HG03196 (cell line): ENCODE measurements at regions not wholly inside any gene's neighbourhood (a gene's known extent, or its start where the extent isn't known, plus 50 kb on each side); places are given as distances from the start of the nearest gene placed in this dataset.

Source experiments
- ATAC-seq: cut with Tn5 transposase; IDR thresholded peaks from one replicate; pipeline ENCODE4 v1.9.1; 2021; ENCODE audit not compliant: unreplicated experiment

DNA sequence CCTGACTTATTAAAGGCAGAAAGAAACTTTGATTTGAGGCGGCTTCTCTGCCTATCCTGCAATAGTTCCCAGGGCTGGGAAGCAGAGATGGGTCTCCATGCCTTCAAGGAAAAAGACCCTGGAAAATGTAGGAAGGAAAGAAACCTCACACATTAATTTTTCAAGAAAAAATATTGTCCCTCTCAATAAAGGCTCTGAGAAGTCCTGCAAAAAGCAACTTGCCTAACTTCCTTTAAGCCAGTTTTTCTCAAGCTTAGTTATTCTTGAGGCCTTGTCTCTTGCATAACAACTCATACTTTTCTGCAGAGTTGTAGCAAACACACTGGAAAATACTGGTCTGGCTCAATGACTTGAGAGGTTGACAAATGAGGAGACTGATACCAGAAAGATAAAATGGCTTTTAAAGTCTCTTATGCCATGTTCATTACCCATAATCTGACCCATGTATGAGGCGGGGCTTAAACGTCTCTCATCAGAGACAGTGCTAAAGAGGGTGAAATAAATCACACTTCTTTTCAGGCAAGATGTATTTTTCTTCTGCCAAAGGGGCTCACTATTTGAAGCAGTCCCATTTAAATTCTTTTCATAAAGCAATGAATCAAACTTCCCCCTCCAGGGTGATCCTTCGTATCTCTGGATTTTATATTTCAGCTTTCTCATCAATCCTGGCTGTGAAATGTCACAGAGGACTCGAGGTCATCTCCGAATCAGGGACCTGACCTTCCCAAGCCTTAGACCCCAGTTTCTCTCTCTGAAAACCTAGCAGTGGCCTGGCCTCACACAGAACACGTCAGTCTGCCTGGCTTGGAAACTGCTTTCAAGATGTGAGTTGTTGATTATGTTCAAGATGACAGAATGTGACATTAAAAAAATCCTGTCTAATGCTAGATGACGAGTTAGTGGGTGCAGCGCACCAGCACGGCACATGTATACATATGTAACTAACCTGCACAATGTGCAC lies 82.3 kb upstream of the KCNG1 start:
- ATAC-seq = no peak

DNA sequence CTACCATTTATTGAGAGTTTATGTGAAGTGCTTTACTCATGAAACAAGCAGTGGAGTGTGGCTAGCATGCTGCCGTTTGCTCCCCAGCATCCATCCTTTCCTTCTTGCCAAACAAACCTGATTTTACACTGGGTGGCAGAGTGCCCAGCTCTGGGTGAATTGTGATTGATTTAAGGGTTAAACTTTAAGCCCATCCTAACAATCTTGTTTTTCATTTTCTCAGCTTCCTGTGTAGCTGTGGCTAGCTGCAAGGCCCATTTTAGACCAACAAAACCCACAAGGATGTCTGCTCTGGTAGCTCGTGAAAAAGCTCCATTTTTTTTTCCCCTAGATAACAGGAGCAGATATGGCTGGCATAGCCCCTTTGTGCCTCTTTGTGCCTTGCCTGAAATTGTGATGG lies 77.7 kb upstream of the KCNG1 start:
- no peak for ATAC-seq

DNA sequence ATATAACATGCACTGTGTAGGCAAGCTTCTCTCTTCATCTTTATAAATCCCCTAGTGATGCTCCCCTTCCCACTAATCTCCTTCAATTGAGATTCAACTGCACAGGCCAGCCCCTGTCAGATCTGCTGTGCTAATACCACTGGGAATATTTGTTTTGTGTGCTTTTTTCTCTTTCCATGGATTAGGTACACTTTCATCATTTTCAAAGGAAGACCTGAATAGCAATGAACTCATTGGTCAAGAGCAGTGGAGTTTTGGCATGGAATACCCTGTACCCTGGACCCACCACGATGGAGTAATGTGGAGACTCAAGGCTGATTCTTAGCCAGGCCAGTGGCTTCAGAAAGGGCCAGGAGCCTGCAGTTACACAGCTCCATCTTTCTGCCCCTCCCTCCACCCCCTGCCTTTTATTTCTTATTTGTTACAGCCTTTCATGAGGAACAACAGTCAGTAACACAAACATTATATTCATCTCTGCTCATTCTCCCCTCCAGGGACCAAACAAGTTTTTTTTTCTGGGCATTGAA lies 75.4 kb upstream of the KCNG1 start:
- no peak for ATAC-seq

DNA sequence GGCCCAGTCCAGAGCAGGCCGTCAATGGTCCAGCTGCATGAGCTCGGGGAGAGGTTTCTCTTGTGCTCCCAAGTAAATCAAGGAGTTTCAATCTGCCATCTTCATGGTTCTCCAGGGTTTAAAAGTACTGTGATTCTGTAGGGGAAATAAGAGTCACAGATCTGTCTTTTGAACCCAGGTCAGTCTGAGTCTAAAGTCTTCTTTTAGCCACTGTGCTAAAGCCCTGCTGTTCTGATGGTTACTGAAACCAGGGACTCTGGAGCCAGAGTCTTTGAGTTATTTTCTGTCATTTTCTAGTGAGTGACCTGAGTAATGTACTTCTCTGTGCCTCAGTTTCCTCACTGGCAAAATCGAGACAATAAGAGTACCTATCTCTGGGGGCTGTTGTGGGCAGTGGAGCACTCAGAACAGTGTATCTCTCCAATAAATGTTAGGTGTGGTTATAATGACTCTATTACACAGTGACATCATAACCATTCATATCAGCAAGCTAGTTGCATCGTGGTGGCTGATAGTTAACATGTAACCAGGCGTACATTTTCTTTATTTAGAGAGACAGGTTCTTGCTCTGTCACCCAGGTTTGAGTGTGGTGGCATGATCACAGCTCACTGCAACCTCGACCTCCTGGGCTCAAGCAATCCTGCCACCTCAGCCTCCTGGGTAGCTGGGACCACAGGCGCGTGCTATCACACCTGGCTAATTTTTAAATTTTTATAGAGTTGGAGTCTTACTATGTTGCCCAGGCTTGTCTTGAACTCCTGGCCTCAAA lies 74.6 kb upstream of the KCNG1 start:
- no peak for ATAC-seq

DNA sequence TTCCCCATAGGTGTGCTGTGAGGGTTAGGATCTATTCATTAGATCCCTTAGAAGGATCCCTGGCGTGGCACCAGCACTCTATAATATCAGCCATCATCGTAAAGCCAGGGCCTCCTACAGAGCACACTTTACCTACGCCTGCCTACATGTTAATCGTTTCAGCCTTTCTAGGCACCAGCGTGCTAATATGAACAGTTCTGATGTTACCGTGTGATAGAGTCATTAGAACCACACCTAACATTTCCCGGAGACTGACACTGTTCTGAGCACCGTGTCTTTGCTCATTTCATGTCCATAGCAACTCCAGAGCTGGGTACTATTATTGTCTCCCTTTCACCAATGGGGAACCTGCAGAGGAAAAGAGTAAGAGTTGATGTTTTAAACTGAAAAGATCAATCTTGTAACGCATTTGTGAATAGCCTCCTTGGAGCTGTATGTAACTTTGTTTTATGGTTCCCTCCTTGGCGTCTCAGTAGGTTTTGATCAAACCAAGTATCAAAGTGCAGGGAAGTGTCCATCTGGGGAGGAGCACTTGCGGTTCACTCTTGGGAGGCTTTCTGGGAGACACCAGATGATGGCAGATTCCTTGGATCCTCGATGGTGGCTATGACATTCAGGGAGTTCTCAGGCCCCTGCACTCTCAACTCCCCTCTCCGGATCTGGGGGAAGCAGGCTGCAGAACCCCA lies 73.8 kb upstream of the KCNG1 start:
- ATAC-seq = no peak

DNA sequence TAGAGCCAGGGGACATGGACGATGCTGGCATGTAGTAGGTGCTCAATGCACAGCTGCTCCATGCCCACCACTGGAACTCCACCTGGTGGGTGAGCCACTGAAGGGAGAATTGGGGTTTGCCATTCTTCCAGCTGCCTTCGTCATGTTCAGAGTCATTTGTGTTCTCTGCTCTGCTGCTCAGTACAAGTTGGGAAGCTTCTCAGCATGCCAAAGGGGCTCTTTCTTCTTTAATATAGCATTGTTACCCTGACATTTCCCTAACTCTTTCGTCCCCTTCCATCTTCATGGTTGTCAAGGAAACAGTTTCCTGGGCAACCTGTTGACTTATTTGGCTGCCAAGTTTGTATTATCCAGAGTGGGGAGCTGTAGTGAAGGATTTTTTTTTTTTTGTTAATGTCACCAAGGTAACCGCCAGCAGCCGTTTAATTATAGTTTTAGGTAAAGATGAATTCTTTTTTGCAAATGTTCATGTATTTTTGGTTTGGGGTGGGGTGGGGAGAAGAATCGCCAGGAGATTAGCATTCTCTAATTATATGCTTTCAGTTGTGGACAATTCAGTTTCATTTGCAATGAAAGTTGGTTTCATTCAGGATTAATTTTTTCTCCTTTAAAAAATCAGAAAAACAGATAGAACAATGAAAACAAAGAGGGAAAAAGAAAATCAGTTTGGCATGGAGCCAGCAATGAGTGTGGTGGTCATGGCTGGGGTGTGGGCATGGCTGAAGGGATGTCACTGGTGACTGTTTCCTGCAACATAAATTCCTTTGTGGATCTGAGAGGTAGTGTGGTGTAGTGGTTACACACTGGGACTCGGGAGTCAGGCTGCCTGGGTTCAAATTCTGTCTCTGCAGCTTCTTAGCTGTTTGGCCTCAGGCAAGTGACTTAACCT lies 73.0 kb upstream of the KCNG1 start:
- ATAC-seq = no peak

DNA sequence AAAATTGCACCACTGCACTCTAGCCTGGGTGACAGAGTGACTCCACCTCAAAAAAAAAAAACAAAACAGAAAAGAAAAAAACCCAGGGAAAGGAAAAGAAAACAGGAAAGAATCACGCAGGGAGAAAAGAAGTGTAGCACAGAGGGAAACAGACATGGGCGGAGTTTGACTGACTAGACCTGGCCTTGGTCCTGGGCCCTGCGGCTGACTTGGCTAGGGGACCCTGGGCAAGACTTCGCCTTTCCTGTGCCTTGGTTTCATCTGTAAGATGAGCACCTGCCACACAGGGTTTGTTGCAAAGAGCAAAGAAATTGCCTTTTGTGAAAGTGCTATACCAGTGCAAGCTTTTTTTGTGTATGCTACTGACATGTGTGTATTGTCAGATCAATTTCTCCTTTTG lies 71.3 kb upstream of the KCNG1 start:
- no peak for ATAC-seq

DNA sequence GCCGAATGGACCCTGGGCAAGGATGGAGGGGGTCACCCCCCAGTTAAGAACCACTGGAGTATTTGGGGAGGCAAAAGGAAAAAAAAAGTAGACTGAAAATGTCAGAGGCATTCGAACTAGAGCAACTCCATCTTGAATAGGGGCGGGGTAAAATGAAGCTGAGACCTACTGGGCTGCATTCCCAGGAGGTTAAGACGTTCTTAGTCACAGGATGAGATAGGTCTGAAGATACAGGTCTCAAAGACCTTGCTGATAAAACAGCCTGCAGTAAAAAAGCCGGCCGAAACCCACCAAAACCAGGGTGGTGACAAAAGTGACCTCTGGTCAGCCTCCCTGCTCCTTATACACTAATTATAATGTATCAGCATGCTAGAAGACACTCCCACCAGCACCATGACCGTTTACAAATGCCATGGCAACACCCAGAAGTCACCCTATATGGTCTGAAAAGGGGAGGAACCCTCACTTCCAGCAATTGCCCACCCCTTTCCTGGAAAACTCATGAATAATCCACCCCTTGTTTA lies 70.4 kb upstream of the KCNG1 start:
- ATAC-seq = no peak

DNA sequence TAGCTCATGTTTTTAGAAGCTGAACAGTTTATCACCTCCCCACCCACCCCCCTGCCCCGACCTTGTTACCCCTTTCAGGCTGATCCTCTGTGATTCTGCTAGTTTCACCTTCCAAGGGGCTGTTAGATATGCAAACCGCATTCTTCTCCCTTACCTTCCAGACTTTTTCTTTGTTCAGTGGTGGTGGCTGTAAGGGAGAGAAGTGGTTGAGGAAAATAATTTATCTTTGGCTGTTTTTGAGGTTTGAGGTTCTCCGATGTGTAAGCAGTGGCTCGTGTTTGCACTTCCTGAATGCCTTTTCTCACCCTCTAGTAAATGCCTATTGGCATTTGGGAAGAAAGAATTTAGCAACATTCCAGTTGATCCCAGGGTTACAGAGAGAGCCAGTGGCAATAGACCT lies 69.4 kb upstream of the KCNG1 start:
- ATAC-seq = no peak

DNA sequence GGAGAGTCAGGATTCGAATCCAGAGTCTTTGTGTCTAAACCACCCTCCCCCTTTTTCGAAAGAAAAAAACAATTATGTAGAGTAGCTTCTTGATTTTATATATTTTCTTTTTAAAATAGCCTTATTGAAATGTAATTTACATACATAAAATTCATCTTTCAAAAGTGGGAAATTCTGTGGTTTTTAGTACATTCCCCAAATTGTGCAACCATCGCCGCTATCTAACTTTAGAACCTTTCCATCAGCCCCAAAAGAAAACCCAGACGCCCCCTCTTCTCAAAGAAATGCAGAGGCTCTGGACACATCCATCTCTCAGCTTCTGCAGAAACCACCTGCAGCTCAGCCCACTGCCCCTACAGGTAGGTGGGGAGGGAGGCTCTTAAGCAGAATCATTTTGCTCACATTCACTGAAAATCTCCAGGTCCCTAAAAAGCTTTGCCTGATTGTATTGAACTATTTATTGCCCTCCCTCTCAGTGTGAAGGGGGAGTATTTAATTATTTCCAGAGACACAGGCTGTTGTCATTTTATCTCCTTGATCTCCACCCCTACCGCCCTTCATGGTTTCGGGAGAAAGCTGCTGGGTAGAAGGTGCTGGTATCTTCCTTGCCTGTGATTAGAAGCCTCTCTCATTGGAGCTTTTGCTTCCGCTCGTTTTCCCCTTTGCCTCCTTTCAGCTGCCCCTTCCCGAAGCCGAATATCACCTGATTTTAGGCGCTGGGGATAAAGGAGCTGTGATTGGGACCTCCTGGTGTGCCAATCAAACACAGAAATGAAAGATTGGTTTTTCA lies 68.7 kb upstream of the KCNG1 start:
- ATAC-seq = no peak

DNA sequence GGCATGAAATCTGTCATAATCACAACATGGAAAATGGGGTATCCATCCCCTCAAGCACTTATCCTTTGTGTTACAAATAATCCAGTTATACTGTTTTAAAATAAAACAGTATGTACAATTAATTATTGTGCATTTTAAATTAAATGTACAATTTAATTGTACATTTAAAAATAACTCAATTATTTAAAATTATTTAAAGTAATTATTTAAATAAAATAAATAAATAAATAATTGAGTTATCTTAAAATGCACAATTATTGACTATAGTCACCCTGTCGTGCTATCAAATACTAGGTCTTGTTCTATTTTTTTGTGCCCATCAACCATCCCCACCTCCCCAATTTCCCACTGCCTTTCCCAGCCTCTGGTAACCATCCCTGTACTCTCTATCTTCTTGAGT lies 66.9 kb upstream of the KCNG1 start:
- no peak for ATAC-seq

DNA sequence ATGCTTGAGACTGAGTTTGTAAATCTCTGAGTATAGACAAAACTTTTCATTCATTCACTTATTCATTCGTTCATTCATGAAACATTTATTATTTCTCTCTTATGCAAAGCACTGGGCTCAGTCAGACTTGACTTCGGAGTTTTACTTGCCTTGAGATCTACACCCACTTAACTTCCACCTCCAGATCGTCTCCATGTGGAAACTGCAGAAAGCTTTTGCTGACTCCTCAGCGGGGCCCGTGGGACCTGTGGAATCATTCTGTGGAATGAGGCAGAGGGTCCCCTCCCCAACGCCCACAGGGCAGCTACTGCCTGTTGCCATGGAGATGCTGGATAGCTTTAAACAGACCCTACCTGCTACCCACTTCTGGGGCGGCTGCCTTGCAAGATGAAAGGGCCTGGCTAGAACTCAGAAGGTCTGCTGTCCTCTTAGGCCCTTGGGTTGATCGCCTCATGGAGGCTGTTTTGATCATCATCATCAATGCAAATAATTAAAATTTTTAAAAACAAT lies 66.4 kb upstream of the KCNG1 start:
- ATAC-seq = no peak

DNA sequence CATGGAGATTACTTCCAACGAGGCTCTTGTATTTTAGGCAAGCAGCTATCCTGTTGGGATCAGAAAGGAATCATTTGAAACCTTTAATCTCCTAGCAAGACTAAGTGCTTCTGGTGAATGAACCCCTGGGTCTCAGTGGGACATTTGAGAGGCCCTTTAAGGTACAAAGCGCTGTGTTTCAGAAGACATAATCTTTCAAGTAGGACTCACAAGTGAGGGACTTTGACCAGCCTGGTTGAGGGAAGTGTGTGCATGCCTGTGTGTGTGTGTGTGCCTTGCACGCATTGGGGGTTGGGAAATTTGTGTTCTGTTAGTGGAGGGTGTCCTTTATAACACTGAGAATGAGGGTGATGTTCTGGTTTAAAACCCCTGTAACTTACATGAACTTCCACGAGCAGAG lies 64.4 kb upstream of the KCNG1 start:
- ATAC-seq = no peak

DNA sequence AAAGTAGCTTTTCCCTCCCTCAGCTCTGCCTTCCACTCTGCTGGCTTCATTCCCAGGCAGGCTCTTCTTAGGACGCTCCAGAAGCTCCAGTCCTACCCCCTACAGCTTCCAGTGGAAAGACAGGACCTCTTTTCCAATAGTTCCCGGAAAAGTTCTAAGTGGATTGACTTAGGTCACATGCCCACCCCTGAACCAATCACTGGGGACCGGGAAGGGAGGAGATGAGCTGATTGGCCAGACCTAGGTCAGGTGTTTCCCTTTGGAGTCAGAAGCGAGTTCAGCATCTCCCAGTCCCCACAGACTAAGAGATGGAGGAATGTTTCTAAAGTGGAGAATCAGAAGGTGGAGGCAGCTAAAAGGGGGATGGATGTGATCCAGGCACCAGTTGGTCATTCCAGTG lies 62.9 kb upstream of the KCNG1 start:
- no peak for ATAC-seq

DNA sequence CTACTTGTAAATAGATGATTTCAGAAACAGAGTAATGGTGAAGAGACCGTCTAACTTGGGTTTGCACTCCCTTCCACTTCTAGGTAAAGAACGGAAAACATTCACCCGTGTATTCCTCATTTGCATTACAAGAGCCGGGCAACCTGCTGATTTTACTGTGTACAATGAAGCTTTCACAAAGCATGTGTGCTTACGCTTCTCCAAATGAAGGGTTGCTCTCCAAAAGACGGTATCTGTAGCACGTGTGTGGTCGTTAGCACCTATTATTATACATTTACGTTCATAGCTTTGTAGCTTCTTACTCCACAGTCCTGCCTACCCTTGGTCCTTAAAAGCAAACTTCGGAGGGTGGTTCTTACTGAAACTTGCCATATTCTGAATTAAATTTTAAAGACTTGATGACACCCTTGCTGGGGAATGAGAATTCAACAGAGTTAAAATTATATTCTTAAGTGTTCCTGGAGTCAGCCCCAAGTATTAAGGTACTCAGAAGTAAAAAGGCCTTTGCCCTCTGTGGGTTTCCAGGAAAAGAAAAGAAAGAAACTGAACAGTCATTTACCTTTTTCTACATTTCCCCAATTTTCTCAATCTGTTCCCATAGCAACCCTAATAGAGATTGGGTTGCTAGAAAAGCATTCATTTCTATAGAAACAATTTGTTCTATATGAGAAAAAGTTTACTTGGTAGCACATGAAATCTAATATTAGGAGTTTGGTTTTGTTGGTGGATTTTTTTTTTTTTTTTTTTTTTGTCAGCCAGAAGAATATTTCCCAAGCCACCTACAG lies 61.9 kb upstream of the KCNG1 start:
- no peak for ATAC-seq

DNA sequence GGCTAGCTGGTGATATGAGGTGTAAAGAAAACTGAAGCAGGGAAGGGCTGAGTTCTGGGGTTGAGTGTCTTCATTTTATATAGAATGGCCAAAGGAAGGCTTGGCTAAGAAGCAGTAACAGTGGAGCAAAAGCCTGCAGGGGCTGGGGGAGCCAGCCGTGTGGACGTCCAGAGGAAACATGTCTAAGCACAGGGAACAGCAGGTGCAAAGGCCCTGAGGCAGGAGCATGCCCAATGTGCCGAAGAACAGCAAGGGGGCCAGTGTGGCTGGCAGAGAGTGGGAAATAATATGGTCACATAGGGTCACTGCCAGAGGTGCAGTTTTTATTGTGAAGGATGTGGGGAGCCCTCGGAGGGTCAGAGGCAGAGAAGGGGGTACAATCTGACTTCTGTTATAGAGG lies 60.5 kb upstream of the KCNG1 start:
- ATAC-seq = no peak

DNA sequence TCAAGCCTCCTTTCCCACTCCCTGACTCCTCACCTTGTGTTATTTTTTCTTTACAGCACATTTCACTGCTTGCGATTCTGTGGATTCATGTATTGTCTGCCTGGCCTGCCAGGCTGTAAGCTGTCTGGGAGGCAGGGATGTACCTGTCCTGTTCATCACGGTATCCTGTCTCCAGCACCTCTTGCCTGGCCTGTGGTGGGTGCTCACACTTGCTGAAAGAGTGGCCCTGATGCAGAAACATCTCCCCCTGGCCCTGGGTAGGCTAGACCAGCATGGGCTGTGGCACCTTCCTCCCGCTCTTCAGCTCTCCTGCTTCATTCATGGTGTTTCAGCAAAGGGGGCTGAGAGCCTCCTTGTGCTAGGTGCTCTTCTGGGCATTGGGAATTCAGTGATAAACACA lies 60.1 kb upstream of the KCNG1 start:
- no peak for ATAC-seq

DNA sequence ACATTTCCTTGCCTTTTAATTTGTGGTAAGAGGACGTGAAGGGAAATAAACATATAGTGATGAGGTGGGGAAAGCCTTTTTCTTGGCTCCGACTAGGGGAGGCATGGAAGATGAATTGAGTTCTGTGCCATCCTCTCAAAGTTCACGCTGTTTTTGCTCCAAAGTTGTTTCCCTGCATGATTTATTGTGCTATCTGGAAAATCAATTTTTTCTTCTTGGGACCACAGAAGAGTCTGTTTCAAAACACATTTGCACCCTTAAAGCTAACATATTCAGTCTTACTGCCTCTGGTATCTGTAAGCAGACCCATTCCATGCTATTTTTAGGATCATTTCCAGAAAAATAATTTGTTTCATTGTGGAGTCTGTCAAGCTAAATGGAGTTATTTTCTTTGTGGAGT lies 57.6 kb upstream of the KCNG1 start:
- ATAC-seq = no peak
